ENCODE measurements at regions not wholly inside any gene's neighbourhood (a gene's known extent, or its start where the extent isn't known, plus 50 kb on each side); places are given as distances from the start of the nearest gene placed in this dataset.

GRCh38 chr1:78436961-78437360, 53.8 kb upstream of the PTGFR start:
- Mint-ChIP-seq H3K4me1 (no peaks in the 10 kb centered on the region), H3K9me3 (peaks cover 0 to 15% (median 4%) of the 10 kb centered on the region in 7 donors), H3K27ac (no peak overlapping the region), H3K27me3 (ENCODE audit: low read depth in 3 of 3) (no peaks in the 10 kb centered on the region), H3K36me3 (no peaks in the 10 kb centered on the region), H3K4me3 (no peak overlapping the region)
- Histone ChIP-seq H3K4me2 (replicated peaks; ENCODE audit: extremely low read depth, low read length, poor library complexity, severe bottlenecking) (no peak overlapping the region), H4K20me1 (ENCODE audit: insufficient read depth, low read length) (no peaks in the 10 kb centered on the region), H3K27ac (ENCODE audit: low read depth in 1 of 2, low read length in 2 of 2) (no peak overlapping the region), H2AFZ (ENCODE audit: insufficient read depth, low read depth, low read length, poor library complexity, severe bottlenecking) (no peak overlapping the region), H3K27me3 (ENCODE audit: control insufficient read depth in 2 of 2, insufficient read depth in 2 of 2, low read length in 2 of 2) (no peaks in the 10 kb centered on the region), H3K4me3 (replicated peaks in 1 of 3; ENCODE audit: low read depth in 2 of 3, low read length in 3 of 3) (no peak overlapping the region), H3K79me2 (ENCODE audit: insufficient read depth, low read length) (no peaks in the 10 kb centered on the region), H3K4me1 (ENCODE audit: control insufficient read depth in 1 of 2, insufficient read depth in 2 of 2, low read length in 2 of 2) (no peaks in the 10 kb centered on the region), H3K9me3 (replicated peaks in 1 of 2; ENCODE audit: control insufficient read depth in 1 of 2, insufficient read depth in 1 of 2, low read length in 2 of 2) (peaks cover 0 to 3% of the 10 kb centered on the region in 2 donors), H3K9ac (ENCODE audit: insufficient read depth, low read length, poor library complexity, severe bottlenecking) (no peak overlapping the region), H3K36me3 (replicated peaks in 1 of 2; ENCODE audit: control insufficient read depth in 1 of 2, insufficient read depth in 2 of 2, low read length in 2 of 2) (no peaks in the 10 kb centered on the region)
- no CpG with 5 or more reads among the region's 1 CpG for WGBS (ENCODE audit: insufficient coverage)
- intact Hi-C loops (cut with micrococcal nuclease) = no loop called here
- no peak for DNase-seq
- TF ChIP-seq CTCF (IDR thresholded peaks at IDR 0.05) = no peak

GRCh38 chr1:78437396-78437795, 53.4 kb upstream of the PTGFR start:
- TF ChIP-seq CTCF (IDR thresholded peaks at IDR 0.05) = no peak
- Mint-ChIP-seq H3K4me3 (no peak overlapping the region), H3K9me3 (peaks cover 0 to 15% (median 4%) of the 10 kb centered on the region in 7 donors), H3K27ac (no peak overlapping the region), H3K4me1 (no peaks in the 10 kb centered on the region), H3K27me3 (ENCODE audit: low read depth in 3 of 3) (no peaks in the 10 kb centered on the region), H3K36me3 (no peaks in the 10 kb centered on the region)
- H3K36me3 ChIP-seq (replicated peaks in 1 of 2; ENCODE audit: control insufficient read depth in 1 of 2, insufficient read depth in 2 of 2, low read length in 2 of 2) = no peaks in the 10 kb centered on the region
- intact Hi-C loops (cut with micrococcal nuclease) = no loop called here
- H3K27me3 ChIP-seq (ENCODE audit: control insufficient read depth in 2 of 2, insufficient read depth in 2 of 2, low read length in 2 of 2) = no peaks in the 10 kb centered on the region
- no peaks in the 10 kb centered on the region for H4K20me1 ChIP-seq (ENCODE audit: insufficient read depth, low read length)
- peaks cover 0 to 3% of the 10 kb centered on the region in 2 donors for H3K9me3 ChIP-seq (replicated peaks in 1 of 2; ENCODE audit: control insufficient read depth in 1 of 2, insufficient read depth in 1 of 2, low read length in 2 of 2)
- WGBS (ENCODE audit: insufficient coverage) = 80% methylated on average over 1 of the region's 5 CpGs
- H3K4me2 ChIP-seq (replicated peaks; ENCODE audit: extremely low read depth, low read length, poor library complexity, severe bottlenecking) = no peak overlapping the region
- no peak overlapping the region for H3K27ac ChIP-seq (ENCODE audit: low read depth in 1 of 2, low read length in 2 of 2)
- H3K4me1 ChIP-seq (ENCODE audit: control insufficient read depth in 1 of 2, insufficient read depth in 2 of 2, low read length in 2 of 2) = no peaks in the 10 kb centered on the region
- H2AFZ ChIP-seq (ENCODE audit: insufficient read depth, low read depth, low read length, poor library complexity, severe bottlenecking) = no peak overlapping the region
- no peak overlapping the region for H3K9ac ChIP-seq (ENCODE audit: insufficient read depth, low read length, poor library complexity, severe bottlenecking)
- no peak for DNase-seq
- no peaks in the 10 kb centered on the region for H3K79me2 ChIP-seq (ENCODE audit: insufficient read depth, low read length)
- no peak overlapping the region for H3K4me3 ChIP-seq (replicated peaks in 1 of 3; ENCODE audit: low read depth in 2 of 3, low read length in 3 of 3)

Data from CD14-positive monocyte (primary cell).